ENCODE measurements at regions not wholly inside any gene's neighbourhood (a gene's known extent, or its start where the extent isn't known, plus 50 kb on each side); places are given as distances from the start of the nearest gene placed in this dataset.
A peak's percentile ranks its signal among the peaks of the same experiment; 100 is the strongest.

DNA sequence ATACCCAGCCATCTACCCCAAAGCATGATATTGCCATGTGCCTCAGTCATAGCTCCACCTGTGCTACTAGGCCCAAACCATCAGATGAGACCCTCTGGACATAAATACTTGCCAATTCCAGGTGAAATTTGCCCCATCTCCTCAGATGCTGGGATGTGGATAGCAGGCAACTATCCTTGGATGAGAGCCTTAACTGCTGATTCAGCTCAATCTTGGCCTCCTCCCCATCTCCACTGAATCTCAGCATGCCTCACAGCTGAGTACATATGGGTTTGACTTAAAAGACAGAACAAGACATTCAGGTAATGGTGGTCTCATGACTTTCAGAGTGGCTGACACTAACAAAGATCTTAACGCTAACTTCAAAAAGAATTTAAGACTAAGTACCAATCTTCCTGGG lies 50.8 kb upstream of the KLHL13 start:
- DNase-seq = no peak

DNA sequence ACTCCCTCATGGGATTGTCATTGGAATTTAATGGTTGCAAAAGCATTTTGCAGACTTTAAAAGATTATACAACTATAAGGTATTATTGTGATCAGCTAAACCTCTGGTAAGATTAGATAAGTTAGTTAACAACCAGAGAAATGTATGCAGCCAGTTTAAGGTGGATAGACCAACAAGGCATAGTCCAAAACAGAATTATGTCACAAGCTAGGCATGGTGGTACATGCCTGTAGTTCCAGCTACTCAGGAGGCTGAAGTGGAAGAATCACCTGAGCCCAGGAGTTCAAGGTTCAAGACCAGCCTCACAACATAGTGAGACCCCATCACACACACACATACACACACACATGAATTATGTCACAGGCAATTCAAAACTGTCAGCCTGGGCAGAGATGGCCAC lies 54.7 kb upstream of the KLHL13 start:
- DNase-seq = no peak

GRCh38 chrX:118174516-118175098 lies 58.0 kb upstream of the KLHL13 start:
- DNase-seq = no peak

DNA sequence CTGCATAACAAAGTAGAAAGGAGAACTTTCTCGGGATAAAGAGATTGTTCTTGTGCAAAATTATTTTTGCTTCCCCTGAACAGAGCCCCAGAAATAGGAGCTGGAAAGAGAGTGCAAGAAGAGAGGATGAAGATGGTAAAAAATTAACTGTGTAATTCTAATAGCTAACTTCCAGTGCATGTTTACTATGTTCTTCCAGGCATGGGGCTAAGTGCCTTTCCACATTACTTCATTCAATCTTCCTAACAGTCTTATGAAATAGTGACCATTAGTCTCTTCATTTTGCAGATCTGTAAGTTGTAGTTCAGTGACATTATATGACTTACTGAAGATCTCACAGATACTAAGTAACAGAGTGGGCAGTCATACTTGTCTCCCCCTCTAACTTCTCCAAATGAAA lies 61.1 kb upstream of the KLHL13 start:
- no peak for DNase-seq

- no peak for DNase-seq
Observed at GRCh38 chrX:118178450-118178849, 61.8 kb upstream of the KLHL13 start.

DNA sequence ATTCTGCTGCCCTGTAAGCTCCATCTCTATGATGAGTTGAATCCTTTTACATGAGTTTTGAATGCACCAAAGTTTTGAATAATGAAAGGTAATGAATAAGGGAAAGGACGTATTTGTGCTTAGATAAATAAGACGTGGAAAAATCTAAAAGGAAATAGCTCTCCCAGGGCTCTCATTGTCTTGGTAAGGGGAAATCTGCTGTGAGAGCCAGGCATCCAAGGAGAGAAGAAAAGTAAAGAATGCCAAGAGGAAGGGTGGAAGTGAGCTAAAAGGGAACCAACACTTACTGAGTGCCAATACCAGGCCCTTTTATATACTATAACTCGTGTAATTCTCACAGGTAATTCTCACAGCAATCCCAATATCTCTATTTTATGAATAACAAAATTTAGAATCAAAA lies 62.6 kb upstream of the KLHL13 start:
- no peak for DNase-seq

DNA sequence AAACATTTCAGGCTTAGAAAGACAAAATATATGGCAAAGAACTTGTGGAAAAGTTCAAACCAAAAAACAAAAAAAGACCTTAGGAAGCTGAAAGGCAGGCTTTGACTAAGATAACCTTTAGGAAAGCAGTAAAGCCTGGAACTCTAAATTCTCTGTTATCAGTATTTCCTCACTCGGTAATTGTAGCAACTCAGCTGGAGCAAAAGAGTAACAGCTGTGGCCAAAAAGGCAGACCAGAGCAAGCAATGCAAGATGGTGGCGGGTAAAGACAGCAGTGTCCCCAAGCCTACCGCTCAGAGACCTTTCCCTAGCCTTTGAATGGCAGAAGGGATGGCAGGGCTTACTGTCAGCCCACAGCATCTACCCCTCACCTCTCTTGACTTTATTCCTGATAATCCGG lies 63.1 kb upstream of the KLHL13 start:
- no peak for DNase-seq

DNA sequence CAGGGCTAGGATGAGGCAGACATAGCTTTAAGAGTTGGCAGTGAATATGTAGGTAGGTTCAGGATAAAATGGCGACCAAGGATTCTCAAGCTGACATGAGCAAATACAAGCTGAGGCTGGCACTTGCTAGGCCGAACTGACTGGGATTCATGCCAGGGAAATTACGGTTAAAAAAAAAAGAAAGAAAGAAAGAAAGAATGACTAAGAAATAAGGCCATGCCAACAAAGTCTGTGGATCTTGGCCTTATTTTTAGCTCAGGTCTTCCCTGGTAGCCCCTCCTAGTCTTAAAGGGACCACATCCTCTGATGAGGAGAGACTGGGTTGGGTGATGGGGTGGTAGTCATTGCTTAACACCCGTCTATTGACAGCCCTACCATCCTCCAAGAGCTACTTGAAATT lies 64.4 kb upstream of the KLHL13 start:
- peak; percentile 1 for DNase-seq

DNA sequence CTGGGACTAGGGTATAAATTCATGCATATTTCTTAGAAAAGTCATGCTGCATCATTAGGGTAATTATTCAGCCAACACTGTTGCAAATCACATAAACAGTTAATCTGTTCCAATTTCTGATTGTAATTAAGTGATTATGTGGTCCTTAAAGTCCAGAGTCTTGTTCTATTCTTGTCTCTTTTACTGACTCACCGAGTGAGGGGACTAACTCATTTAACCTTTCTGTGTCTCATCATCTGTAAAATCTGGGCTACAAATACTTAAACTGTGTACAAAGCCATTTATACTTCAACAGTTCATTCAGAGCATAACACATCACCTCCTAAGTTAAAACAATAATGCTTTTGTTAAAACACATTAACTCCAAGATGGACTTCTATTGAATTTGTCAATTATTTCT lies 65.4 kb upstream of the KLHL13 start:
- no peak for DNase-seq

- DNase-seq = no peak
Observed at GRCh38 chrX:118182681-118183080, 66.1 kb upstream of the KLHL13 start.

DNA sequence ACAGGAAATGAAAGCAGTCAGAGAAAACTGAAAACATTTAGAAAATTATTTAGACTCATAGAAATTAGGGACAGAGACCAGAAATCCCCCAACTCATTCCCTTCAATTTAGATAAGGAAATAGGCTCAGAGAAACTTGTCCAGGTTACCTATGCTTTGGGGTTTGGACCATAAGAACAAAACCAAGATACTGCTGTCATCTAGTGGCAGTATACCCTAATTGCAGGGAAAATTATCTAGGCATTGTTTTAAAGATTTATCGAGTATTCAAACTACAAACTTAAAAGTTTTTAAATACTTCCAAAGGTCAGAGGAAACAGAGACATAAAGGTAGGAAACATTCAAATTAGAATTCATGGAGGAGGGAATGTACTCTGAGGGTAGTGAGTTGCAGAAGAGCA lies 67.0 kb upstream of the KLHL13 start:
- no peak for DNase-seq

DNA sequence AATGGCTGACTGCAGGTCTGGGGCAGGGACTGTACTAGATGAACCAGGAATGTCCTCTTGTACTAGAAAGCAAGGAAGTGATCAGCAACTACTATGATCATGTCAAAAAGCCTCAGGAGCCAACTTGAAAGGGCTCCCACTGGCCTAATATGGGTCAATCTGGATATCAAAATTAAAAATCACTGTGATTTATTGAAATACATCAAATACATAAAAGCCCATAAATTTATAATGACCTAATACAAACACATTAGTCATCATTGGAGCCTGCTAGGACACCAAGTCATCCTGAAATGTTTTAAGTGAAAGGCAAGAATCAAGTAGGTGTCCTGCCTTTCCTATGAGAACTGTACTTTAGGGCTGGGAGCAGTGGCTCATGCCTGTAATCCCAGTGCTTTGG lies 70.5 kb upstream of the KLHL13 start:
- no peak for DNase-seq

DNA sequence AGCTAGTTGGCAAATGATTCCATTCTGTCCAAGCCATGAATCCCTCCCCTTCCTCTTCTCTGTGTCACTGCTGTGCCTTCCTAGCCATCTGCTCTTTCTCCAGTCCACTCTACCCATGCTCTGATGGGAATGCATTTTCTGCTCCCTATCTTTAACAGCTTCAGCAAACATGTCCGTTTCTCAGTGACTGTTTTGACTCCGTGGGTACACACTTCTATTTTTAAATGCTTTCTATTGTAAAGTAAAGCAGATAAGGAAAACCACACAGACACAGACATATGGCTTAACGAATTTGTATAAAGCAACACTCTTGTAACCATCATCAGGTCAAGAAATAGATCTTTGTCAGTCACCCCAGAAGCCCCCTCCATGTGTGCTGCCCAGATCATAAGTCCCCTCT lies 72.4 kb upstream of the KLHL13 start:
- no peak for DNase-seq

GRCh38 chrX:118189628-118190027 lies 73.0 kb upstream of the KLHL13 start:
- DNase-seq = no peak

GRCh38 chrX:118197730-118198129 lies 81.1 kb upstream of the KLHL13 start:
- DNase-seq = no peak

- DNase-seq = no peak
Observed at GRCh38 chrX:118198577-118198976, 82.0 kb upstream of the KLHL13 start.

DNA sequence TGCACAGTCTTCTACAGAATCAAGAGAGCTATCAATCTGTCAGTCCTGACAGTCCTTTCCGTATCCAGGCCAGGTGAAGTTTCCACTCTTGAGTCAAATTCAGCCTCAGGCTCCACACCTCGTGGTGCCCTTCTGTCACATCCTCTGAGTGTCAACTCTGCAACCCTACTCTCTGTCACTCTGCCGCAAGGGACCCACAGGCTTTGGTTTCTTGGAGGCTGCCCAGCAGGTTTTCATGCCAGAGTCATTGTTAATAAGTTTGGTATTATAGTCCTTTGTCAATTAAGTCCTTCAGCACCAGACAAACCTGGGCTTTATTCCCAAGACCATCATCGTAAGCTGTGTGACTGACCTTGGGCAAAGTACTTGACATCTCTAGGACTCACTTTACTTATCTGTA lies 83.4 kb upstream of the KLHL13 start:
- no peak for DNase-seq

- no peak for DNase-seq
Observed at GRCh38 chrX:118205421-118206395, 89.1 kb upstream of the KLHL13 start.

GRCh38 chrX:118207831-118208453 lies 91.3 kb upstream of the KLHL13 start:
- no peak for DNase-seq

DNA sequence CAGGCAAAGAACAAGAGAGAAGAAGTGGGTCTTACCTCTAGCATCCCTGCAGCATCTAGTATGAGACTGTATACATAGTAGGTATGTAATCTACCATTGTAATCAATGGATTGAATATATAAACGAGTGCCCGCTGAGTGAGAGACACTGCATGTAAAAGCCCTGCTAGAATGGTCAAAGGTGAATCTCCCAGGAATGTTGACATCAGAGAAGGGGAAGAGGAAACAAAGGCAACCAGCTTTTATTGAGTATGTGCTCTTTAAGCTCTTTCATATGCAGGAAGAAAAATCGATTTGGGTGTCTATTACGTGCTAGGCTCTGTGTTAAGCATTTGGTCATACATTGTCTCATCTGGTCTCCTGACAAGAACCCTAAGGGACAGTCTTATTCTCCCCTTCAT lies 91.9 kb upstream of the KLHL13 start:
- DNase-seq = no peak

DNA sequence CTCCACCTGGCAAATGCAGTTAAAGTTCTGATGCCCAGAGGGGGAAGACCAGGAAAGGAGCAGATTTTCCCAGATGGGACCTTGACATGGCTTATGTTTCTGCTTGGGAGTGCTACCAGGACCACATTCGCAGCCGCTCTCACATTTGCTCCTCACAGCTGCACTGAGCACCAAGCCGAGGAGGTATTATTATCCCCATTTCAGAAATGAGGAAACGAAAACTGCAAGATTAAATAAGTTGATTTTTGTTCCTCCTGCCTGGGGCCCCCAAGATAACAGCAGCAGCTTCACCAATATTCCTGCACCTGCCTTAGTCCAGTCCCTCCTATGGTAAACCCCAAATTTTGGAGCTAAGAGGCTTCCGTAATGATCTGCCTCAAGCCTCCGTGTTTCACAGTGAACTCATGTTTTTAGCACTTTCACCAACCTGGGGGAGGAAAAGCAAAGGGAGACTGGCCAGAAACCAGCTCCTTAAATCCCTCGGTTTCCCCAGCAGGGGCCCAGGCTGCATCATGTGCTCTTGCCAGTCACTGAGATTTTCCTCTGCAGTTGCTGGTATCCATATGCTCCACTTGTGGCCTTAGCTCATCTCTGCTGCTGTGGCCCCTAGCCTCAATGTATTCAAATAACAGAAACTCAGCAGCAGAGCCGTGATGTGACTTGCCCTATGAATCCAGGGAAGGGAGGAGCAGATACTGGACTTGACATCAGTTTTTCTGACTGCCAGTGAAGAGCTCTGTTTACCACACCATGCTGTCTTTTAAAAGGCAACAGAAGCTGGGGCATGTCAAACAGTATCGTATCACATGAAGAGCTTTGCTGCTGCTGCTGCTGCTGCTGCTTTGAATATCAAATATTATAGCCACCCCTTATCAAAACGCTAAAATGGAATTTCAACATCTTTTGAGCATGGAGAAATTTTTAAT lies 95.5 kb upstream of the KLHL13 start:
- no peak for DNase-seq

- DNase-seq = no peak
Observed at GRCh38 chrX:118212817-118213183, 96.2 kb upstream of the KLHL13 start.

DNA sequence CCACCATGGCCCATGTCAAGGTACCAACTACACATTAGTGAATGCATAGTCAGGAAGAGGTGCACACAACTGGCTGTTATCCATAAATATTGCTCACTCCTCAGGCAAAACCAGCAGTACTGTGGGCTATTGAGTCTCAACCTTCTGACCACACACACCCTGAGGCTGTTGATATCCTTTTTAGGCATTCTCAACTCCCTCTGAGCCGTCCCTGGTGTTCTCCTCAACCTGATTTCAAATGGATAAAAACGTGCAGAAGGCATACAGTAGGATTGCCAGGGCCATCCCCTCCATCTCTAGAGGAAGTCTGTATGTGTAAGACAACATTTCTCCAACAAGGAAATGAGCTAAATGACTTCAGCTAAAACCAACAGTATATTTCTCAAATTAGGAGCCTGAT lies 98.7 kb upstream of the KLHL13 start:
- no peak for DNase-seq
